ENCODE measurements at regions not wholly inside any gene's neighbourhood (a gene's known extent, or its start where the extent isn't known, plus 50 kb on each side); places are given as distances from the start of the nearest gene placed in this dataset.
A peak's percentile ranks its signal among the peaks of the same experiment; 100 is the strongest.

DNA sequence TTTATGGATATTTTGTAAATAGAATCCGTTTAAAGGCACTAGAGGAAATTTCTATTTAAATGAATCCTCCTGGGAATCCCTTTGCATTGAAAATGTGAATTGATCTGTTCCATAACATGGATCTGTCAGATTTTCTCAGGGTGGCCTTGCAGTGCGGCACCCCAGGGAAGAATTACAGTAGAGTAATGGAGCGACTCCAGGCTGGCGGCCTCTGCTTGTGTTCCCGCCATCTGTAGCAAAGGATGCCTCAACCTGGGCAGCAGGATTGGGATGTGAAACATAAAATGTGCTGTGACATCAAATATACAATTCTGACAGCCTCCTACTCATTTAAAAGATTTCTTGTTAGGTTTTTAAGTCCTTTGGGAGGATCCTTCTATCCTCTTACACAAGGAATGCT lies 115.9 kb downstream of the RHOU start:
- ChIA-PET CTCF (no interaction called here), POLR2A (no interaction called here)
- intact Hi-C loops (cut with micrococcal nuclease; ENCODE audit: unreplicated experiment) (no loop called here), in situ Hi-C loops (cut with HindIII; ENCODE audit: low pct_unique_long_range_greater_than_20kb, low sequenced_read_pairs) (no loop called here)
- H3K4me1 ChIP-seq (ENCODE audit: control insufficient read depth, insufficient read depth, low read length) = no peaks in the 10 kb centered on the region; the same call in 1 of the 2 replicates
- ATAC-seq (no peak), DNase-seq (ENCODE audit: low read depth, low spot score) (no peak)
- BruUV-seq (replicated peaks) = no TSS peak
- H3K4me3 ChIP-seq (ENCODE audit: low read depth in 2 of 2, low read length in 2 of 2) = no peak overlapping the region
- TF ChIP-seq POLR2AphosphoS5 (IDR thresholded peaks at IDR 0.05; ENCODE audit: low read depth, low read length) = no peak
- no peak for TF ChIP-seq TCF7L2 (IDR thresholded peaks at IDR 0.05; ENCODE audit: low read depth, low read length)
- TF ChIP-seq, protein P1, sequence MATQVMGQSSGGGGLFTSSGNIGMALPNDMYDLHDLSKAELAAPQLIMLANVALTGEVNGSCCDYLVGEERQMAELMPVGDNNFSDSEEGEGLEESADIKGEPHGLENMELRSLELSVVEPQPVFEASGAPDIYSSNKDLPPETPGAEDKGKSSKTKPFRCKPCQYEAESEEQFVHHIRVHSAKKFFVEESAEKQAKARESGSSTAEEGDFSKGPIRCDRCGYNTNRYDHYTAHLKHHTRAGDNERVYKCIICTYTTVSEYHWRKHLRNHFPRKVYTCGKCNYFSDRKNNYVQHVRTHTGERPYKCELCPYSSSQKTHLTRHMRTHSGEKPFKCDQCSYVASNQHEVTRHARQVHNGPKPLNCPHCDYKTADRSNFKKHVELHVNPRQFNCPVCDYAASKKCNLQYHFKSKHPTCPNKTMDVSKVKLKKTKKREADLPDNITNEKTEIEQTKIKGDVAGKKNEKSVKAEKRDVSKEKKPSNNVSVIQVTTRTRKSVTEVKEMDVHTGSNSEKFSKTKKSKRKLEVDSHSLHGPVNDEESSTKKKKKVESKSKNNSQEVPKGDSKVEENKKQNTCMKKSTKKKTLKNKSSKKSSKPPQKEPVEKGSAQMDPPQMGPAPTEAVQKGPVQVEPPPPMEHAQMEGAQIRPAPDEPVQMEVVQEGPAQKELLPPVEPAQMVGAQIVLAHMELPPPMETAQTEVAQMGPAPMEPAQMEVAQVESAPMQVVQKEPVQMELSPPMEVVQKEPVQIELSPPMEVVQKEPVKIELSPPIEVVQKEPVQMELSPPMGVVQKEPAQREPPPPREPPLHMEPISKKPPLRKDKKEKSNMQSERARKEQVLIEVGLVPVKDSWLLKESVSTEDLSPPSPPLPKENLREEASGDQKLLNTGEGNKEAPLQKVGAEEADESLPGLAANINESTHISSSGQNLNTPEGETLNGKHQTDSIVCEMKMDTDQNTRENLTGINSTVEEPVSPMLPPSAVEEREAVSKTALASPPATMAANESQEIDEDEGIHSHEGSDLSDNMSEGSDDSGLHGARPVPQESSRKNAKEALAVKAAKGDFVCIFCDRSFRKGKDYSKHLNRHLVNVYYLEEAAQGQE (IDR thresholded peaks at IDR 0.05; ENCODE audit: insufficient read depth in 1 of 2, low read depth in 2 of 2, low read length in 1 of 2) = no peak
- TF ChIP-seq, protein P2, sequence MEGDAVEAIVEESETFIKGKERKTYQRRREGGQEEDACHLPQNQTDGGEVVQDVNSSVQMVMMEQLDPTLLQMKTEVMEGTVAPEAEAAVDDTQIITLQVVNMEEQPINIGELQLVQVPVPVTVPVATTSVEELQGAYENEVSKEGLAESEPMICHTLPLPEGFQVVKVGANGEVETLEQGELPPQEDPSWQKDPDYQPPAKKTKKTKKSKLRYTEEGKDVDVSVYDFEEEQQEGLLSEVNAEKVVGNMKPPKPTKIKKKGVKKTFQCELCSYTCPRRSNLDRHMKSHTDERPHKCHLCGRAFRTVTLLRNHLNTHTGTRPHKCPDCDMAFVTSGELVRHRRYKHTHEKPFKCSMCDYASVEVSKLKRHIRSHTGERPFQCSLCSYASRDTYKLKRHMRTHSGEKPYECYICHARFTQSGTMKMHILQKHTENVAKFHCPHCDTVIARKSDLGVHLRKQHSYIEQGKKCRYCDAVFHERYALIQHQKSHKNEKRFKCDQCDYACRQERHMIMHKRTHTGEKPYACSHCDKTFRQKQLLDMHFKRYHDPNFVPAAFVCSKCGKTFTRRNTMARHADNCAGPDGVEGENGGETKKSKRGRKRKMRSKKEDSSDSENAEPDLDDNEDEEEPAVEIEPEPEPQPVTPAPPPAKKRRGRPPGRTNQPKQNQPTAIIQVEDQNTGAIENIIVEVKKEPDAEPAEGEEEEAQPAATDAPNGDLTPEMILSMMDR (IDR thresholded peaks at IDR 0.05) = no peak
- TF ChIP-seq SIN3A (IDR thresholded peaks at IDR 0.05; ENCODE audit: borderline replicate concordance, insufficient read depth, low read depth, low read length) = no peak
- no peaks in the 10 kb centered on the region for H3K36me3 ChIP-seq (ENCODE audit: control insufficient read depth, insufficient read depth, low read length)
- H3K27ac ChIP-seq (ENCODE audit: low read length) = 0 out of 2 replicates have a peak overlapping the region, but pooled peaks have one; percentile 2
- H3K9me3 ChIP-seq (ENCODE audit: control insufficient read depth, insufficient read depth, low read depth, low read length) = no peaks in the 10 kb centered on the region
- H3K27me3 ChIP-seq (ENCODE audit: control insufficient read depth, insufficient read depth, low read length) = no peaks in the 10 kb centered on the region

DNA sequence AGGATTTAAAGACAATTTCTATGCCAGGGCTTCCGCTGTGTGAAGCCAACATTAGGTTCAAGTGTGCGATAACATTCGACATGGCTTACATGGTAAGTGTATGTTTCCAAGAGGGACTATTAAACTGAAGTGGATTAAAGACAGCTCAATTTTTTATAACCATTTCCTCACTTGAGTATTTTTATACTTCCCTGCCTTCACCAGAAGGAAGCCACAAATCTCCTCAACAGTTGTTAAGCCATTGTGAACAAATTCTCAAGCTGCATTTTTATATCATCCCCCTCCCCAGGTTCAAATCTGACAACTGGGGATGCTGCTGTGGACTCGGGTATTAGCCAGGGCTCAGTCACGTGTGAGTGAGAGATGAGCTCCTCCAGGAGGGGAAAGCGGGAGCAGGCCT lies 116.3 kb downstream of the RHOU start:
- no TSS peak for BruUV-seq (replicated peaks)
- Histone ChIP-seq H3K4me3 (ENCODE audit: low read depth in 2 of 2, low read length in 2 of 2) (no peak overlapping the region), H3K27ac (ENCODE audit: low read length) (0 out of 2 replicates have a peak overlapping the region, but pooled peaks have one; percentile 2), H3K27me3 (ENCODE audit: control insufficient read depth, insufficient read depth, low read length) (no peaks in the 10 kb centered on the region), H3K36me3 (ENCODE audit: control insufficient read depth, insufficient read depth, low read length) (no peaks in the 10 kb centered on the region), H3K4me1 (ENCODE audit: control insufficient read depth, insufficient read depth, low read length) (no peaks in the 10 kb centered on the region; the same call in 1 of the 2 replicates), H3K9me3 (ENCODE audit: control insufficient read depth, insufficient read depth, low read depth, low read length) (no peaks in the 10 kb centered on the region)
- DNase-seq (ENCODE audit: low read depth, low spot score) = no peak
- ChIA-PET CTCF (no interaction called here), POLR2A (no interaction called here)
- intact Hi-C loops (cut with micrococcal nuclease; ENCODE audit: unreplicated experiment) = no loop called here
- in situ Hi-C loops (cut with HindIII; ENCODE audit: low pct_unique_long_range_greater_than_20kb, low sequenced_read_pairs) = no loop called here
- no peak for TF ChIP-seq SIN3A (IDR thresholded peaks at IDR 0.05; ENCODE audit: borderline replicate concordance, insufficient read depth, low read depth, low read length)
- TF ChIP-seq, protein P2 (IDR thresholded peaks at IDR 0.05) = no peak
- TF ChIP-seq TCF7L2 (IDR thresholded peaks at IDR 0.05; ENCODE audit: low read depth, low read length) = no peak
- no peak for TF ChIP-seq POLR2AphosphoS5 (IDR thresholded peaks at IDR 0.05; ENCODE audit: low read depth, low read length)
- TF ChIP-seq, protein P1 (IDR thresholded peaks at IDR 0.05; ENCODE audit: insufficient read depth in 1 of 2, low read depth in 2 of 2, low read length in 1 of 2) = no peak
- ATAC-seq = no peak

Data from Panc1 (cell line).